Uterus (tissue), 2 donors: ENCODE measurements at regions not wholly inside any gene's neighbourhood (a gene's known extent, or its start where the extent isn't known, plus 50 kb on each side); places are given as distances from the start of the nearest gene placed in this dataset.

Experiments
- POLR2A ChIP-seq, 2 donors: fragments of 450-650 bp; IDR thresholded peaks; one replicate each; pipeline ENCODE4 v1.6.1; 2016; ENCODE audit warnings: antibody characterized with exemption in 2 of 2, mild to moderate bottlenecking in 1 of 2, moderate library complexity in 1 of 2
- TF ChIP-seq, protein P1 (sequence below), 4 experiments: fragments of 200-600 bp in 2 of 4; fragments of 450-650 bp in 2 of 4; sonication (generic) in 2 of 4; IDR thresholded peaks; one replicate each; pipeline ENCODE4 v1.5.1; 2016 to 2019; ENCODE audit warnings: antibody characterized with exemption in 4 of 4, mild to moderate bottlenecking in 2 of 4, moderate library complexity in 1 of 4

DNA sequence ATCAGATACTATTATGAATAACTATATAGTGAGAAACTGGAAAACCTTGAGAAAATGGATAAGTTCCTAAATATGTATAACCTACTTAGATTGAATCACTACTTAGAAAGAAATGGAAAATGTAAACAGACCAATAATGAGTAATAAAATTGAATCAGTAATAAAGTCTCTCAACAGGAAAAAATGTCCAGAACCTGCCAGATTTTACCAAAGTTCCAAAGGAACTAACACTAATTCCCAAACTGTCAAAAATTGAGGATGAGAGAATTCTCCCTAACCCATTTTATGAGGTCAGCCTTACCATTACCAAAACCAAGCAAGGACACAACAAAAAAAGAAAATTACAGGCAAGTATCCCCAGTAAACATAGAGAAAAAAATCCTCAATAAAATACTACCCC lies 272.0 kb downstream of the RPAP3 start:
- TF ChIP-seq, protein P1, sequence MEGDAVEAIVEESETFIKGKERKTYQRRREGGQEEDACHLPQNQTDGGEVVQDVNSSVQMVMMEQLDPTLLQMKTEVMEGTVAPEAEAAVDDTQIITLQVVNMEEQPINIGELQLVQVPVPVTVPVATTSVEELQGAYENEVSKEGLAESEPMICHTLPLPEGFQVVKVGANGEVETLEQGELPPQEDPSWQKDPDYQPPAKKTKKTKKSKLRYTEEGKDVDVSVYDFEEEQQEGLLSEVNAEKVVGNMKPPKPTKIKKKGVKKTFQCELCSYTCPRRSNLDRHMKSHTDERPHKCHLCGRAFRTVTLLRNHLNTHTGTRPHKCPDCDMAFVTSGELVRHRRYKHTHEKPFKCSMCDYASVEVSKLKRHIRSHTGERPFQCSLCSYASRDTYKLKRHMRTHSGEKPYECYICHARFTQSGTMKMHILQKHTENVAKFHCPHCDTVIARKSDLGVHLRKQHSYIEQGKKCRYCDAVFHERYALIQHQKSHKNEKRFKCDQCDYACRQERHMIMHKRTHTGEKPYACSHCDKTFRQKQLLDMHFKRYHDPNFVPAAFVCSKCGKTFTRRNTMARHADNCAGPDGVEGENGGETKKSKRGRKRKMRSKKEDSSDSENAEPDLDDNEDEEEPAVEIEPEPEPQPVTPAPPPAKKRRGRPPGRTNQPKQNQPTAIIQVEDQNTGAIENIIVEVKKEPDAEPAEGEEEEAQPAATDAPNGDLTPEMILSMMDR (IDR thresholded peaks at IDR 0.05), result no peak
- no peak for TF ChIP-seq POLR2A (IDR thresholded peaks at IDR 0.05)
